SK-N-SH (cell line): ENCODE measurements at regions not wholly inside any gene's neighbourhood (a gene's known extent, or its start where the extent isn't known, plus 50 kb on each side); places are given as distances from the start of the nearest gene placed in this dataset.

Source experiments
- CTCF ChIA-PET: fragments of 300-600, 350-600 bp; formaldehyde crosslinking; extraction: SDS; loops from one replicate; lab custom pipeline; 2021; lab: Yijun Ruan, JAX
- POLR2A ChIA-PET: fragments of 350-600 bp; sonication (Branson Sonifier 250); formaldehyde crosslinking; extraction: SDS; loops from one replicate; lab custom pipeline; 2020; ENCODE audit warnings: antibody characterized with exemption, inconsistent platforms; lab: Yijun Ruan, JAX
- DNase-seq: peaks from one replicate; pipeline ENCODE4 v3.0.0; 2012
- H2AFZ ChIP-seq: fragments of 200-600 bp; sonication (generic); 2 replicates; pipeline ENCODE4 v1.8.1; 2016; ENCODE audit warnings: antibody characterized with exemption, mild to moderate bottlenecking, low read depth
- H3F3A ChIP-seq: fragments of 200-600 bp; sonication (generic); replicated peaks from 2 replicates; pipeline ENCODE3; 2016; ENCODE audit warnings: antibody characterized with exemption, mild to moderate bottlenecking; ENCODE audit not compliant: insufficient read depth
- H3K27ac ChIP-seq, 2 experiments: fragments of 200-500 bp in 1 of 2; fragments of 200-600 bp in 1 of 2; sonication (Bioruptor generic) in 1 of 2; sonication (generic), shearing (Covaris generic) in 1 of 2; 2 replicates each; pipeline versions ENCODE4 v1.5.1 to v1.6.1; 2014 to 2016; ENCODE audit warnings: low read depth in 2 of 2, inconsistent platforms in 1 of 2, low read length in 1 of 2, mild to moderate bottlenecking in 1 of 2, mixed read lengths in 1 of 2
- H3K27me3 ChIP-seq: fragments of 200-600 bp; sonication (generic), shearing (Covaris generic); 2 replicates; pipeline ENCODE4 v1.6.1; 2016; ENCODE audit warnings: mixed run types; ENCODE audit not compliant: insufficient read depth
- H3K36me3 ChIP-seq, 2 experiments: fragments of 200-500 bp in 1 of 2; fragments of 200-600 bp in 1 of 2; sonication (Bioruptor generic) in 1 of 2; sonication (generic) in 1 of 2; replicated peaks in 1 of 2; 2 replicates each; pipeline versions ENCODE3 to v1.5.1; 2014 to 2016; ENCODE audit warnings: low read length in 1 of 2, mild to moderate bottlenecking in 1 of 2; ENCODE audit not compliant: insufficient read depth in 2 of 2, control insufficient read depth in 1 of 2
- H3K4me1 ChIP-seq, 2 experiments: fragments of 200-500 bp in 1 of 2; fragments of 200-600 bp in 1 of 2; sonication (Bioruptor generic) in 1 of 2; sonication (generic), shearing (Covaris generic) in 1 of 2; 2 replicates each; pipeline versions ENCODE4 v1.5.1 to v1.6.1; 2014 to 2016; ENCODE audit warnings: low read depth in 1 of 2, low read length in 1 of 2, mixed run types in 1 of 2; ENCODE audit not compliant: insufficient read depth in 2 of 2, control insufficient read depth in 1 of 2
- H3K4me2 ChIP-seq: fragments of 200-600 bp; sonication (generic), shearing (Covaris generic); 2 replicates; pipeline ENCODE4 v1.6.1; 2017; ENCODE audit warnings: mixed run types
- H3K4me3 ChIP-seq, 2 experiments: fragments of 200-500 bp in 1 of 2; fragments of 200-600 bp in 1 of 2; sonication (Bioruptor generic) in 1 of 2; sonication (generic), shearing (Covaris generic) in 1 of 2; 2 replicates each; pipeline versions ENCODE4 v1.5.1 to v1.8.1; 2014 to 2016; ENCODE audit warnings: low read depth in 2 of 2, inconsistent platforms in 1 of 2, low read length in 1 of 2, mild to moderate bottlenecking in 1 of 2, mixed read lengths in 1 of 2, moderate library complexity in 1 of 2
- H3K79me2 ChIP-seq: fragments of 200-600 bp; sonication (generic); 2 replicates; pipeline ENCODE4 v1.8.1; 2017; ENCODE audit warnings: mild to moderate bottlenecking; ENCODE audit not compliant: insufficient read depth
- H3K9ac ChIP-seq: fragments of 200-600 bp; sonication (generic); 2 replicates; pipeline ENCODE4 v1.6.1; 2017; ENCODE audit warnings: mixed run types
- H3K9me2 ChIP-seq: fragments of 200-600 bp; sonication (generic); 2 replicates; pipeline ENCODE4 v1.6.1; 2017; ENCODE audit warnings: mixed run types
- H3K9me3 ChIP-seq: fragments of 200-600 bp; sonication (generic); 2 replicates; pipeline ENCODE4 v1.6.1; 2017; ENCODE audit warnings: mixed run types, mild to moderate bottlenecking, moderate library complexity
- H4K20me1 ChIP-seq: fragments of 200-600 bp; sonication (generic); 2 replicates; pipeline ENCODE4 v1.6.1; 2017; ENCODE audit warnings: mild to moderate bottlenecking, mixed run types; ENCODE audit not compliant: insufficient read depth
- FOXJ3 ChIP-seq: sonication (generic); formaldehyde crosslinking; IDR thresholded peaks from 2 replicates; pipeline ENCODE4 v1.5.1; 2020; ENCODE audit warnings: mild to moderate bottlenecking, missing genetic modification reagents
- FOXM1 ChIP-seq: IDR thresholded peaks from 2 replicates; pipeline ENCODE4 v1.4.0; 2012; ENCODE audit warnings: low read depth, mild to moderate bottlenecking
- GABPA ChIP-seq: IDR thresholded peaks from 2 replicates; pipeline ENCODE4 v1.4.0; 2012; ENCODE audit warnings: low read depth, mild to moderate bottlenecking
- GATA2 ChIP-seq: sonication (generic); formaldehyde crosslinking; IDR thresholded peaks from 2 replicates; pipeline ENCODE4 v1.5.0; 2020; ENCODE audit warnings: mild to moderate bottlenecking, missing genetic modification reagents
- NFIC ChIP-seq: IDR thresholded peaks from 2 replicates; pipeline ENCODE4 v1.4.0; 2012; ENCODE audit warnings: borderline replicate concordance
- REST ChIP-seq: IDR thresholded peaks from 2 replicates; pipeline ENCODE4 v1.6.1; 2012; ENCODE audit warnings: mild to moderate bottlenecking, low read depth, low read length, moderate library complexity
- SMC3 ChIP-seq: IDR thresholded peaks from 2 replicates; pipeline ENCODE4 v1.6.1; 2012; ENCODE audit warnings: low read depth, low read length, improper control_type of control experiment
- USF1 ChIP-seq: IDR thresholded peaks from 2 replicates; pipeline ENCODE4 v1.4.0; 2012; ENCODE audit warnings: low read depth, borderline replicate concordance
- WGBS: methylation state at CpG from one replicate; pipeline ENCODE4 v1.1.6; 2017; ENCODE audit warnings: low lambda C conversion rate; 5-methylcytosine and 5-hydroxymethylcytosine counted together
- TF ChIP-seq, protein P1 (sequence below): IDR thresholded peaks from 2 replicates; pipeline ENCODE4 v1.4.0; 2012; ENCODE audit warnings: low read depth, borderline replicate concordance

- H3K9me3 ChIP-seq, result no peaks in the 10 kb centered on the region
- H2AFZ ChIP-seq, result no peak overlapping the region
- ChIA-PET POLR2A (no interaction called here), CTCF (interaction anchor here (1.3 kb wide), 1 partner anchor 254 kb away, joined by 3 read pairs; no protein-coding TSS in a partner anchor)
- peaks cover 0 to 17% of the 10 kb centered on the region in 2 experiments; a peak in 2 of 4 replicates for H3K4me1 ChIP-seq
- no peak overlapping the region for H3K9ac ChIP-seq
- H4K20me1 ChIP-seq, result no peaks in the 10 kb centered on the region
- no peaks in the 10 kb centered on the region for H3K27me3 ChIP-seq
- WGBS, result 50% methylated on average over 9 of the region's 15 CpGs
- H3K36me3 ChIP-seq, result no peaks in the 10 kb centered on the region
- H3K4me3 ChIP-seq, result no peak overlapping the region
- no peak for DNase-seq
- H3K4me2 ChIP-seq, result no peak overlapping the region
- no peak overlapping the region for H3K27ac ChIP-seq
- H3K9me2 ChIP-seq, result no peaks in the 10 kb centered on the region
- no peaks in the 10 kb centered on the region for H3F3A ChIP-seq
- no peak for TF ChIP-seq FOXJ3 (CRISPR knock-in tag)
- no peak for TF ChIP-seq FOXM1
- no peak for TF ChIP-seq NFIC
- no peak for TF ChIP-seq SMC3
- TF ChIP-seq REST, result no peak
- no peak for TF ChIP-seq USF1
- no peak for TF ChIP-seq GATA2 (CRISPR knock-in tag)
- TF ChIP-seq, protein P1, sequence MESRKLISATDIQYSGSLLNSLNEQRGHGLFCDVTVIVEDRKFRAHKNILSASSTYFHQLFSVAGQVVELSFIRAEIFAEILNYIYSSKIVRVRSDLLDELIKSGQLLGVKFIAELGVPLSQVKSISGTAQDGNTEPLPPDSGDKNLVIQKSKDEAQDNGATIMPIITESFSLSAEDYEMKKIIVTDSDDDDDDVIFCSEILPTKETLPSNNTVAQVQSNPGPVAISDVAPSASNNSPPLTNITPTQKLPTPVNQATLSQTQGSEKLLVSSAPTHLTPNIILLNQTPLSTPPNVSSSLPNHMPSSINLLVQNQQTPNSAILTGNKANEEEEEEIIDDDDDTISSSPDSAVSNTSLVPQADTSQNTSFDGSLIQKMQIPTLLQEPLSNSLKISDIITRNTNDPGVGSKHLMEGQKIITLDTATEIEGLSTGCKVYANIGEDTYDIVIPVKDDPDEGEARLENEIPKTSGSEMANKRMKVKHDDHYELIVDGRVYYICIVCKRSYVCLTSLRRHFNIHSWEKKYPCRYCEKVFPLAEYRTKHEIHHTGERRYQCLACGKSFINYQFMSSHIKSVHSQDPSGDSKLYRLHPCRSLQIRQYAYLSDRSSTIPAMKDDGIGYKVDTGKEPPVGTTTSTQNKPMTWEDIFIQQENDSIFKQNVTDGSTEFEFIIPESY, result no peak
- no peak for TF ChIP-seq GABPA
- H3K79me2 ChIP-seq, result no peaks in the 10 kb centered on the region
Measured at GRCh38 chr11:134639586-134640330, 227.7 kb upstream of the B3GAT1 start.
